ENCODE measurements at regions not wholly inside any gene's neighbourhood (a gene's known extent, or its start where the extent isn't known, plus 50 kb on each side); places are given as distances from the start of the nearest gene placed in this dataset.

GRCh38 chr15:69656271-69657030 lies 203.8 kb downstream of the RPLP1 start:
- no peak for DNase-seq (ENCODE audit: low read depth in 3 of 3)

GRCh38 chr15:69657626-69658025 lies 205.0 kb downstream of the RPLP1 start:
- no peak for DNase-seq (ENCODE audit: low read depth in 3 of 3)

GRCh38 chr15:69658411-69658945 lies 205.9 kb downstream of the RPLP1 start:
- DNase-seq (ENCODE audit: low read depth in 3 of 3), result no peak

GRCh38 chr15:69659454-69660050 lies 206.9 kb downstream of the RPLP1 start:
- DNase-seq (ENCODE audit: low read depth in 3 of 3), result no peak

- DNase-seq (ENCODE audit: low read depth in 3 of 3), result no peak
Measured at GRCh38 chr15:69660114-69660513, 207.5 kb downstream of the RPLP1 start.

- no peak for DNase-seq (ENCODE audit: low read depth in 3 of 3)
Measured at GRCh38 chr15:69660658-69661405, 208.2 kb downstream of the RPLP1 start.

- DNase-seq (ENCODE audit: low read depth in 3 of 3), result no peak
Measured at GRCh38 chr15:69661446-69661845, 208.8 kb downstream of the RPLP1 start.

- no peak for DNase-seq (ENCODE audit: low read depth in 3 of 3)
Measured at GRCh38 chr15:69661871-69662644, 209.4 kb downstream of the RPLP1 start.

- DNase-seq (ENCODE audit: low read depth in 3 of 3), result no peak
Measured at GRCh38 chr15:69662645-69663000, 210.0 kb downstream of the RPLP1 start.

GRCh38 chr15:69663441-69663840 lies 210.8 kb downstream of the RPLP1 start:
- DNase-seq (ENCODE audit: low read depth in 3 of 3), result no peak

- no peak for DNase-seq (ENCODE audit: low read depth in 3 of 3)
Measured at GRCh38 chr15:69663982-69664381, 211.4 kb downstream of the RPLP1 start.

GRCh38 chr15:69664572-69665571 lies 212.3 kb downstream of the RPLP1 start:
- DNase-seq (ENCODE audit: low read depth in 3 of 3), result no peak

GRCh38 chr15:69665641-69666111 lies 213.1 kb downstream of the RPLP1 start:
- no peak for DNase-seq (ENCODE audit: low read depth in 3 of 3)

GRCh38 chr15:69666441-69666882 lies 213.8 kb downstream of the RPLP1 start:
- DNase-seq (ENCODE audit: low read depth in 3 of 3), result peak in 1 of 3 donors; percentile 34

GRCh38 chr15:69666921-69667811 lies 214.5 kb downstream of the RPLP1 start:
- DNase-seq (ENCODE audit: low read depth in 3 of 3), result no peak

- DNase-seq (ENCODE audit: low read depth in 3 of 3), result no peak
Measured at GRCh38 chr15:69668039-69668705, 215.6 kb downstream of the RPLP1 start.

GRCh38 chr15:69668963-69669362 lies 216.3 kb downstream of the RPLP1 start:
- DNase-seq (ENCODE audit: low read depth in 3 of 3), result no peak

GRCh38 chr15:69669446-69669845 lies 216.8 kb downstream of the RPLP1 start:
- no peak for DNase-seq (ENCODE audit: low read depth in 3 of 3)
